Activated naive CD4-positive, alpha-beta T cell treated with anti-CD3 and anti-CD28 coated beads for 36 hours (primary cell): ENCODE measurements at regions not wholly inside any gene's neighbourhood (a gene's known extent, or its start where the extent isn't known, plus 50 kb on each side); places are given as distances from the start of the nearest gene placed in this dataset.

Experiments used
- CTCF ChIA-PET: fragments of 350-600 bp; sonication (Branson Sonifier 250); formaldehyde crosslinking; loops from one replicate; lab custom pipeline; 2021; ENCODE audit warnings: antibody characterized with exemption; lab: Charles Lee
- DNase-seq: peaks from one replicate; pipeline ENCODE4 v3.0.0-alpha.2; 2020
- H3K27ac Mint-ChIP-seq: one replicate; pipeline ENCODE4 v1.8.0; 2021; ENCODE audit warnings: mild to moderate bottlenecking, mixed read lengths
- H3K27me3 Mint-ChIP-seq: one replicate; pipeline ENCODE4 v1.8.0; 2021; ENCODE audit warnings: low read depth, mixed read lengths
- H3K36me3 Mint-ChIP-seq: one replicate; pipeline ENCODE4 v1.8.0; 2021; ENCODE audit warnings: low read depth, mixed read lengths
- H3K4me1 Mint-ChIP-seq: one replicate; pipeline ENCODE4 v1.8.0; 2021; ENCODE audit warnings: low read depth, mixed read lengths
- H3K4me3 Mint-ChIP-seq: one replicate; pipeline ENCODE4 v1.8.0; 2021; ENCODE audit warnings: mild to moderate bottlenecking, moderate library complexity, mixed read lengths
- H3K9me3 Mint-ChIP-seq: one replicate; pipeline ENCODE4 v1.8.0; 2021; ENCODE audit warnings: mixed read lengths
- intact Hi-C: fragments of 100-400 bp; cut with micrococcal nuclease; formaldehyde crosslinking; loops from one replicate; pipeline ENCODE4 v1.15.1; 2023

DNA sequence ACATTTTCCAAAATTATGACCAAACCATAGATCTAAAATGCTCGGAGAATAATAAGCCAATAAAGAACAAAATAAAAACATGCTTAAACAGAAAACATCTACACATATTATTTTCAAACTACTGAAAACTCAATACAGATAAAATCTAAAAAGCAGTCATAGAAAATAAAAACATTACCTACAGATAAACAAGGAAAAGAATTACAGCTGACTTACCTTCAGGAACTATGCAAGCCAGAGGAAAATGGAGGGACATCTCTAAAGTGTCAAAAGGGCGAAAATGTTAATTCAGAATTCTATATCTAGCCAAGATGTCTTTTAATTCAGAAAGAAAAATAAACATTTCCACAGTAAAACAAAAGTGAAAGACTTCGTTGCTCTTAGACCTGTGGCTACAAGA, 112.9 kb upstream of the GYPC start:
- H3K9me3 Mint-ChIP-seq, result peaks cover 18% of the 10 kb centered on the region
- peaks cover 2% of the 10 kb centered on the region for H3K36me3 Mint-ChIP-seq
- CTCF ChIA-PET, result no interaction called here
- H3K4me3 Mint-ChIP-seq, result no peak overlapping the region
- intact Hi-C loops, result no loop called here
- H3K4me1 Mint-ChIP-seq, result no peaks in the 10 kb centered on the region
- no peak overlapping the region for H3K27ac Mint-ChIP-seq
- H3K27me3 Mint-ChIP-seq, result peaks cover 5% of the 10 kb centered on the region
- DNase-seq, result no peak

DNA sequence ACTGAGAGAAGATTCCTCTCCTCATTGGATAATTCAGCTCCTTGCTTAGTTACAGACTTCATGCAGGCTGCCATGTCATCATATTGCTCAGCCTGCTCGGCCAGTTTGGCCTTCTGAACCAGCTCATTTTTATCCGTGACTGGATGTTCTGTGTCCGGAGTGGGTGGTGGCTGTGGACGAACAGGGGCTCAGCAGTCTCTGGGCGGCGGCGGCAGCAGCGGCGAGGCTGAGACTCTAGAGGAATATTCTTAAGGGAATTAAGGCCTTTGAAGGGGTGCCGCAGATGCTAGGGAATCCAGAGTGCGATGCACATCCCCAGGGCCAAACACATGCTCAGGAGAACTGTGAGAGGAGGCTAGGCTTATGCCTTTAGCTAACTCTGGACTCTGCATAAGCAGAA, 97.9 kb upstream of the GYPC start:
- Mint-ChIP-seq H3K36me3 (no peaks in the 10 kb centered on the region), H3K27ac (no peak overlapping the region), H3K4me1 (no peaks in the 10 kb centered on the region), H3K27me3 (no peaks in the 10 kb centered on the region), H3K4me3 (no peak overlapping the region), H3K9me3 (no peaks in the 10 kb centered on the region)
- CTCF ChIA-PET, result no interaction called here
- DNase-seq, result no peak
- intact Hi-C loops, result no loop called here

DNA sequence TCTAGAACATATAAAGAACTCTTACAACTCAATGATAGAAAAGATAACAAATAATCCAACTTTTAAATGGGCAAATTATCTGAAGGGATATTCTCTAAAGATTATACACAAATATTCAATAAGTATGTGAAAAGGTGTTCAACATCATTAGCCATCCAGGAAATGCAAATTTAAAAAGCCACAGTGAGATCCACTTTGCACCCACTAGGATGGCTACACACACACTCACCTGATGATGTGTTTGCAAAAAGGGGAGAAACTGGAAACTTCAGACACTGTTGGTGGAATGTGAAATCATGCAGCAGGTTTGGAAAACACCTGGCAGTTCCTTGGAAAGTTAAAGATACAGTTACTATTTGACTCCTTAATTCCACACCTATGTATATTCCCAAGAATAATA, 87.2 kb upstream of the GYPC start:
- Mint-ChIP-seq H3K27ac (no peak overlapping the region), H3K9me3 (no peaks in the 10 kb centered on the region), H3K36me3 (no peaks in the 10 kb centered on the region), H3K27me3 (no peaks in the 10 kb centered on the region), H3K4me3 (no peak overlapping the region), H3K4me1 (no peaks in the 10 kb centered on the region)
- intact Hi-C loops, result no loop called here
- no peak for DNase-seq
- CTCF ChIA-PET, result no interaction called here

DNA sequence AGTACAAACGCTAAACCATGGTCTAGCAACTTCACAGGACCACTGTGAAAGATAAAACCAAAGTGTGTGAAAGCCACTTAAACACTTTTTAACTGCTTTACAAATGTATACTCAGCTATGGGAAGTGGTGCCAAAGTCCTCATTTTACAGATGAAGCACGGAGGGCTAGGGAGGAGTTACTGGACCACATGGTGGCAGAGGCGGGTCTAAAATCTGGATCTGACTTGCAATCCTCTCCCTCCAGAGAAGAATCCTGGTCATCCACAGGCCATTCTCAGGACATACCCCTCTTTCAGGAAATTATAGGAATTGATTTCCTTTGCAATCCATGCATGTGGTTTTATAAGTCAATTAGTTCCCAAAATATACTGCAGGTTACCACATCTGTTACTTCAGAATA, 84.6 kb upstream of the GYPC start:
- H3K4me3 Mint-ChIP-seq, result no peak overlapping the region
- no peaks in the 10 kb centered on the region for H3K36me3 Mint-ChIP-seq
- no peaks in the 10 kb centered on the region for H3K4me1 Mint-ChIP-seq
- intact Hi-C loops, result no loop called here
- no peaks in the 10 kb centered on the region for H3K9me3 Mint-ChIP-seq
- no peak overlapping the region for H3K27ac Mint-ChIP-seq
- CTCF ChIA-PET, result interaction anchor here (1.1 kb wide), 1 partner anchor 21 kb away, joined by 5 read pairs; no protein-coding TSS in a partner anchor
- DNase-seq, result no peak
- H3K27me3 Mint-ChIP-seq, result no peaks in the 10 kb centered on the region

DNA sequence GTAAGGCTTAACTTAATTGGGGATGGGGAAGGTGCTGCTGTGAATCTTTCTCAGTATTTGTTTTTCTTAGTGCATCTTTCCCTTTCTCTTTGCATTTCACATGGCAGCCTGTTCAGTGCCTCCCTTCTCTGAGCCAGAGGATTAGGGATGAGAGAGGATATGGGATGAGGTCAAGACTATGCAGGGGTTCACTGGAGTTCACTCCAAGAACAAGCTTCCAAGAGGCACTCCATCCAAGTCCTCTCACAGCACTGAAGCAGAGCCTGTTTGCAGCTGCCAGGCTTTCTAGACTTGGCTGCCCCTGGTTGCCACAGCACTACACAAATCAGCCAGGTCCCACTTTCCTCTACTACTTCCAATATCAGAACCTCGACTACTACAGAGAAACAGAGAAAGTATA, 80.3 kb upstream of the GYPC start:
- Mint-ChIP-seq H3K36me3 (no peaks in the 10 kb centered on the region), H3K27me3 (no peaks in the 10 kb centered on the region), H3K27ac (no peak overlapping the region), H3K4me3 (no peak overlapping the region), H3K4me1 (no peaks in the 10 kb centered on the region), H3K9me3 (no peaks in the 10 kb centered on the region)
- DNase-seq, result no peak
- intact Hi-C loops, result no loop called here
- CTCF ChIA-PET, result no interaction called here

DNA sequence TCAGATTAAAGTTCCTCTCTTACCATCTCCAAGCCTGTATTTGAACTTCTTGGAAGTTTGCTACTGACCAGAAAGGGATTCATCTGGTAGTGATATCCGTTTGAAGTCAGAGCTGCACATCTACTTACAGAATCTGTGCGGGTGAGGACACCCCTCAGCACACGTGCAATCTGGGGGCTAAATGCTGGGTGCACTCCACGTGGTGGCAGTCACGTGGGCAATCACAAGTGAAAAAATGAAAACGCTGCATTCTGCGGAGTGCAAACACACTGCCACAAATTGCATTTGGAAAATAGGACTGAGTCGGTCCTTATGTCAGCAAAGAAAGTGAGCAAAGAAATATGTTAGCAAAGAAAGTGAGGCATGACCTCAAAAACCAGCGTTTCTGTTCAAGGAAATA, 76.1 kb upstream of the GYPC start:
- H3K9me3 Mint-ChIP-seq, result no peaks in the 10 kb centered on the region
- no peaks in the 10 kb centered on the region for H3K4me1 Mint-ChIP-seq
- H3K36me3 Mint-ChIP-seq, result no peaks in the 10 kb centered on the region
- H3K4me3 Mint-ChIP-seq, result no peak overlapping the region
- CTCF ChIA-PET, result no interaction called here
- H3K27me3 Mint-ChIP-seq, result no peaks in the 10 kb centered on the region
- DNase-seq, result no peak
- H3K27ac Mint-ChIP-seq, result no peak overlapping the region
- intact Hi-C loops, result no loop called here

DNA sequence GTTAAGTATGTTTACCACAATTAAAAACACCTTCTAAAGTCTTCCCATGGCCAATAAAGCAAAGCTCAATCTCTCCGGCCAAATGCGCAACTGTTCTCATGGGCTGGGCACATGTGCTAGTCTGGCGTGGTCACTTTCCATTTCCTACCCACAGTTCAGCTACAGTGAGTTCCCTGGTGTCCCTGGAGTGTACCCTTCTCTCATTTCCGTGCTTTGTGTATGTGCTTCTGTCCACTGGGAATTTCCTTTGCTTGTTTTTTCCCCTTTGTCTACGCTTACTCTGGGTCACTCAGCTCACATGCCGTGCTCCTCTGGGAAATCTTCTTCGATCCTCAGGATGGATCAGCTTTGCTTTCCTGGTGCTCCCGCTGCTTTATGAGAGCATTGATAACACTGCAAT, 69.6 kb upstream of the GYPC start:
- DNase-seq, result no peak
- intact Hi-C loops, result no loop called here
- CTCF ChIA-PET, result no interaction called here
- no peak overlapping the region for H3K4me3 Mint-ChIP-seq
- no peaks in the 10 kb centered on the region for H3K27me3 Mint-ChIP-seq
- H3K9me3 Mint-ChIP-seq, result no peaks in the 10 kb centered on the region
- no peaks in the 10 kb centered on the region for H3K36me3 Mint-ChIP-seq
- H3K27ac Mint-ChIP-seq, result no peak overlapping the region
- H3K4me1 Mint-ChIP-seq, result no peaks in the 10 kb centered on the region

DNA sequence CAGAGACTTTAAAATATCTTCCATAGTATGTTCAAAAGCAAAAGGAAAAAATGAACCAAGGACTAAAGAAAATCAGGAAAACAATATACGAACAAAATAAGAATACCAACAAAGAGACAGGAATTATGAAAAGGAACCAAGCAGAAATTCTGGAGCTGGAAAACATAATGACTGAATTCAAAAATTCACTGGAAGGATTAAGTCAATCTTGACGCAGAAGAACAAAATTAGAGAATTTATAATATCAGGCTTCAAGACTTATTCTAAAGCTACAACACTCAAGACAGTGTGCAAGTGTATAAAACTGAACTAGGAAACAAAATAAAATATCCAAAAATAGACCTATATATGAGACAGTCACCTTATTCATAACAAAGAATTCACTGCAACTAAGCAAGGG, 56.9 kb upstream of the GYPC start:
- CTCF ChIA-PET, result interaction anchor here (1.1 kb wide), 1 partner anchor 73 kb away, joined by 3 read pairs; no protein-coding TSS in a partner anchor
- Mint-ChIP-seq H3K4me3 (no peak overlapping the region), H3K27ac (no peak overlapping the region), H3K27me3 (no peaks in the 10 kb centered on the region), H3K9me3 (peaks cover 17% of the 10 kb centered on the region), H3K36me3 (peaks cover 3% of the 10 kb centered on the region), H3K4me1 (no peaks in the 10 kb centered on the region)
- intact Hi-C loops, result no loop called here
- DNase-seq, result no peak

DNA sequence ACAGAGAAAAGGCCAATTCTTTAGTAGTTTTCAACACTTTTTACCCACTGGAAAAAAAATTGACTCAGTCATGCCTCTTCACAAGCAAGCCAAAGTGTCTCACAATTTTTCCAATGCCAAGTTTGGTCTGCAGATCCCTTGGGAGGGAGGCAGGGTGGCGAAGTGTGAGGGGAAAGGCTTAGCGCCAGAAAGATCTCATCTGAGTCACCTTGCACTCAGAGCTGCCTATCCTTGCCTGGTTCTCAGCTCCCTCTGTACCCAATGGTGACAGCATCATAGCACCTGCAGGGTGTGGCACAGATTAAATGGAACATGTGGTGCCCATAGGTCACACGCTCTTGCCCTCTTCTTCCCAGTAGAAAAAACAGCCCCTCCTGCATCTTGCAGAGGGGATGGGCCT, 55.2 kb upstream of the GYPC start:
- Mint-ChIP-seq H3K27me3 (peaks cover 2% of the 10 kb centered on the region), H3K27ac (no peak overlapping the region), H3K9me3 (peaks cover 33% of the 10 kb centered on the region), H3K4me1 (no peaks in the 10 kb centered on the region), H3K4me3 (no peak overlapping the region), H3K36me3 (peaks cover 10% of the 10 kb centered on the region)
- CTCF ChIA-PET, result no interaction called here
- DNase-seq, result no peak
- intact Hi-C loops, result no loop called here

DNA sequence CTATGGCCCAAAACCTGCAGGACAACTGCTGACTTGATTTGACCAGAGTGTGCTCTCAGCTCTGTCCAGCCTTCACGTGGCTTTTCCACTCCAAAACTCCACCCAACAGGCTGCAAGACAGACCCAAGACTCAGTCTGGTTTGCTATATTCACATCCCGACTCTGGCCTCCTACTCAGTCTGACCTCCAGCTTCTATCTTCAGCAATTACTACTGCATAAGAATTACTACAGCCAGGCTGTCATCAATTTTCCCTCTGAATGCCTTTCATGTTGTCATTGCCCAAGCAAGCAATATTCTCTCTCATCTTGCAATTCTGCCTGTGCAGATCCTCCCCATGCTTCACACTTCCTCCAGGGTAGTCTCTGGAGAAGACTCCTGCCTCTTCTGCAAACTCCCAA, 53.6 kb upstream of the GYPC start:
- H3K36me3 Mint-ChIP-seq, result peaks cover 10% of the 10 kb centered on the region
- H3K4me1 Mint-ChIP-seq, result no peaks in the 10 kb centered on the region
- intact Hi-C loops, result no loop called here
- no peak overlapping the region for H3K4me3 Mint-ChIP-seq
- no peak for DNase-seq
- CTCF ChIA-PET, result no interaction called here
- H3K27me3 Mint-ChIP-seq, result peaks cover 2% of the 10 kb centered on the region
- peaks cover 35% of the 10 kb centered on the region for H3K9me3 Mint-ChIP-seq
- H3K27ac Mint-ChIP-seq, result no peak overlapping the region
